Tibial nerve (tissue), 3 donors: ENCODE measurements at regions not wholly inside any gene's neighbourhood (a gene's known extent, or its start where the extent isn't known, plus 50 kb on each side); places are given as distances from the start of the nearest gene placed in this dataset.

ENCODE experiments used
- POLR2A ChIP-seq, 2 donors: fragments of 450-650 bp; IDR thresholded peaks; one replicate each; pipeline ENCODE4 v1.6.1; 2017; ENCODE audit warnings: antibody characterized with exemption in 2 of 2, mild to moderate bottlenecking in 2 of 2, moderate library complexity in 2 of 2
- TF ChIP-seq, protein P1 (sequence below), 5 experiments: fragments of 200-600 bp in 3 of 5; fragments of 450-650 bp in 2 of 5; sonication (generic) in 3 of 5; IDR thresholded peaks; one replicate each; pipeline ENCODE4 v1.5.1; 2016 to 2019; ENCODE audit warnings: antibody characterized with exemption in 5 of 5, mild to moderate bottlenecking in 3 of 5, moderate library complexity in 2 of 5

DNA sequence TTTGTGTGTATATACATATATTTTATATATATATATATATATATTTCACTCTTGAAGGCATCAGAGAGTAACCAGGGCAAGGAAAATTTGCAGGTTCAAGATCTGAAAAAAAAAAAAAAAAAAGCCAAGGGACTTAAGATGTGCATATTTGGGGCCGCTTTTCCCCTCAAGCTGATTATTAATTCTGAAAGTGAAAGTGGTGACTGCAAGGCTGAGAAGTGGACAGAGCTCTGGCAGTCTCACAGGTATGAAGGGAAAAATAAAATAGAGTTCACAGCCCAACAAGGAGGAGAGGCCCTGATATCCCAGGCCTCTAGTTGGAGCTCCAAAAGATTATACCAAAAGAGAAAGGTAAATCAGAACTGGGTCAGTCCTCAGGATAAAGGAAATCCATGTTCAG, 234.4 kb upstream of the GAS1 start:
- TF ChIP-seq, protein P1, sequence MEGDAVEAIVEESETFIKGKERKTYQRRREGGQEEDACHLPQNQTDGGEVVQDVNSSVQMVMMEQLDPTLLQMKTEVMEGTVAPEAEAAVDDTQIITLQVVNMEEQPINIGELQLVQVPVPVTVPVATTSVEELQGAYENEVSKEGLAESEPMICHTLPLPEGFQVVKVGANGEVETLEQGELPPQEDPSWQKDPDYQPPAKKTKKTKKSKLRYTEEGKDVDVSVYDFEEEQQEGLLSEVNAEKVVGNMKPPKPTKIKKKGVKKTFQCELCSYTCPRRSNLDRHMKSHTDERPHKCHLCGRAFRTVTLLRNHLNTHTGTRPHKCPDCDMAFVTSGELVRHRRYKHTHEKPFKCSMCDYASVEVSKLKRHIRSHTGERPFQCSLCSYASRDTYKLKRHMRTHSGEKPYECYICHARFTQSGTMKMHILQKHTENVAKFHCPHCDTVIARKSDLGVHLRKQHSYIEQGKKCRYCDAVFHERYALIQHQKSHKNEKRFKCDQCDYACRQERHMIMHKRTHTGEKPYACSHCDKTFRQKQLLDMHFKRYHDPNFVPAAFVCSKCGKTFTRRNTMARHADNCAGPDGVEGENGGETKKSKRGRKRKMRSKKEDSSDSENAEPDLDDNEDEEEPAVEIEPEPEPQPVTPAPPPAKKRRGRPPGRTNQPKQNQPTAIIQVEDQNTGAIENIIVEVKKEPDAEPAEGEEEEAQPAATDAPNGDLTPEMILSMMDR (IDR thresholded peaks at IDR 0.05): no peak
- TF ChIP-seq POLR2A (IDR thresholded peaks at IDR 0.05): no peak
